Kidney capillary endothelial cell (primary cell): ENCODE measurements at regions not wholly inside any gene's neighbourhood (a gene's known extent, or its start where the extent isn't known, plus 50 kb on each side); places are given as distances from the start of the nearest gene placed in this dataset.

Experiments
- DNase-seq: peaks from one replicate; pipeline ENCODE4 v3.0.0-alpha.2; 2018; ENCODE audit warnings: low spot score

DNA sequence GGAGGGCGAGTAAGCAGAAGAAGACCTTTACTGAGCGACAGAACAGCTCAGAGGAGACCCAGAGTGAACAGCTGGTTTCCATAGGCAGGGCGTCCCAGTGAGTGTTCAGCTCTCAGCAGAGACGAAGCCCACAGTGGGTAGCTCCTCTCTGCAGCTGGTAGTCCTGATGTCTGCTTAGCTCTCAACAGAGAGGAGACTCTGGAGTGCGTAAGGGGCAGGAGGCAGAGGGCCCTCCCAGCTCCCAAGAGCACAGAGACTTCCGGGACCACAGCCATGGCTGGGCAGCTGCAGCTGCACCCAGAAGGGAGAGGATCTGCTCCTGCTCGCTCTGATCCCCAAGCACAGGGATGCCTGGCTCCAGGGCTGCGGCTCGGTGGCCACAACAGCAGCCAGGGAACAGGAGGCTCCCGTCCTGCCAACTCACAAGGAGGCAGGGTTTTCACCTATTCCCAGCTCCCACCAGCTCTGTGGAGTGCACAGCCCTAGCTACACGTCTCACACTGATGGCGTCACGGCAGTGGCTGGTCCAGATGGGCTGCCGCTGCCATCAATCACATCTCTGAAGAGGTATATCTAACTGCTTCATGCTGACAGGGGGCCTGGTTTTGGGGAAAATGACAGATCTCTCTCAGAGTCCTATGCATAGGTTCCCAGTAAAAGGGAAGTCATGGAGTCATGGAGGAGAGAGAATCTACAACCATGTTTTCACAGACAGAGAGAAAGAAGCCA lies 2660.1 kb upstream of the PCDH20 start:
- DNase-seq = no peak

DNA sequence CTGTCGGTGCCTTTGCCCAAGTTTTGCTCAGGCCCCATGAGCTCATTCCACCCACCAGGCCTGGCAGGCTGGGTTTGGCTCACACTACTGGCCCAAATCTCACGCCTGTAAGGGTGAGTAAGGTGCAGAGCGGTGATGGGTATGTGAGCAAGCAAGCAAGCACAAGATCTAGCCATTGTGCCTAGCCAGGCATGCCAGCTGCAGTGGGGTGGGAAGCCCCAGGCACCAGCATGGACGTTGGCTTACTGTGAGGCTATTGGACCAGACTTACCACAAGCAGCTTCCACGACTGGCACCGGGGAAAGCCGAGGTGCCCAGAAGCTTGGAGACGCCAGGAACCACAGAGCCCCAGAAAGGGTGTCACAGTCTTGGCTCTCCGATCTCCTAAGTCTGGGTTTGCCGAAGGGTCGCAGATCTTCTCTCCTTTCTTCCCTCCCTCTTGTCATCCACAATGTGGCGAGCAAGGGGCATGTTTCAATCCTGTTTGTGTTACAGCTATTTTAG lies 2659.4 kb upstream of the PCDH20 start:
- DNase-seq = no peak

DNA sequence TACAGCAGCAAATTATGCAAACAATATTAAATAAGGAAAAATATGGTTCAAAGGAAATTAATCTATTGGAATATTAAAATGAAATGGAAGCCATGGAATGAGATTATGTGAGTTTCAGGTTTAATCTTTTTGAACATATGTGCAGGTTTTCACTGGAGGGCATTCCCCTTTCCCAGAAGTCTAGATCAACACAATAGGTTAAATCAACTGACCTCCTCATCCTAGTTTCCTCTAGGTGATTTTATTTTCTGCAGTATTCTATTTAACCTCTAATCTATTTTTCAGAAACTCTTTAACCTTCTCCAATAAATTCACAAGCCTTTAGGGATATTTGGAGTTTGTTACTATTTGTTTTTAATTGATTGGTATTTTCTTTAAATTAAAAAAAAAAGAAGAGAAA lies 2657.6 kb upstream of the PCDH20 start:
- DNase-seq = no peak

DNA sequence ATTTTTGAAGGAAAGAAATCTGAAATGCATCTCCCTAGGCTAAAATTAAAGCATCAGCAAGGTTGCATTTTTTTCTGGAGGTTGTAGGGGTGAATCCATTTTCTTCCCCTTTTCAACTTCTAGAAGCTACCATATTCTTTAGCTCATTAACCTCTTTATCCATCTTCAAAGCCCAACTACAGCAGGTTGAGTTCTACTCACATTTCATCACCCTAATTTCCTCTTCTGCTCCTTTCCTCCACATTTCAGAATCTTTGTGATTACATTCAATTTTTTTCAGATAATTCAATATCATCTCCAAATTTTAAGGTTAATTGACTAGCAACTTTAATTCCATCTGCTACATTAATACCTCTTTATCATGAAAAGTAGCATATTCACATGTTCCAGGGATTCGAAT lies 2655.7 kb upstream of the PCDH20 start:
- DNase-seq = no peak

DNA sequence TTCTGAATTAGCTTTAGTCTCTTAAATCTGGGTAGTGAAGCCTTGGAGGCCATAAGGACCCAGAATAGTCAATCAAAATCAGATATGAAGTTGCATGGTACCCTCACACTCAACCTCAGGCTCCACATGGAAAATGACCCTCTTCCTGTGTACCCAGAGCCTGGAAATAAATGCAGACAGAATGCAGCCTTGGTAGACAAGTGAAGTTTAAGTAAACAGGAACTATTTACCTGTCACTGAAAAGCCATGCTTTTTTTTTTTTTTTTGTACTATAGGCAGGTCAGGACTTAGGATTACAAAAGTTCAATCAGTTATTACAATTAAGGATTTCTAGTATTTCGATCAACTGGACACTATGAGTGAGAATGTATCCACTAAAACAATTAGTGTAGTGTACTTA lies 2654.2 kb upstream of the PCDH20 start:
- DNase-seq = no peak

DNA sequence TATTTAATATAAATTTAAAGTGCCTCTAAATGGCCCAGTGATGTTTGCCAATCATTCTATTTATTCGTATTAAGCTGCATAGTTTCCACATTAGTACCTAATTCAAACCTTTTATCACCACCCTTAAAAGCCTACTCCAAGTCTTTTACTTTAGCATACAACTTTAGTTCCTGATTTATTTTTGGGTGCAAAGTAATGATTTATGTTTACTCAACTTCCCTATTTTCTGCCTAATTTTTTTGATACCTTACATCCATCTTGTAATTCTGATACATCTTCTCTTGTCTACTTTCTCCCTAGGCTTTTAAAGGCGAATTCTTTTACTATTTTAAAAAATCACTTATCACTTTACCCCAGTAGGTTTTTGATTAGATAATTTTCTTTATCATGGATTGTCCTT lies 2651.1 kb upstream of the PCDH20 start:
- no peak for DNase-seq

DNA sequence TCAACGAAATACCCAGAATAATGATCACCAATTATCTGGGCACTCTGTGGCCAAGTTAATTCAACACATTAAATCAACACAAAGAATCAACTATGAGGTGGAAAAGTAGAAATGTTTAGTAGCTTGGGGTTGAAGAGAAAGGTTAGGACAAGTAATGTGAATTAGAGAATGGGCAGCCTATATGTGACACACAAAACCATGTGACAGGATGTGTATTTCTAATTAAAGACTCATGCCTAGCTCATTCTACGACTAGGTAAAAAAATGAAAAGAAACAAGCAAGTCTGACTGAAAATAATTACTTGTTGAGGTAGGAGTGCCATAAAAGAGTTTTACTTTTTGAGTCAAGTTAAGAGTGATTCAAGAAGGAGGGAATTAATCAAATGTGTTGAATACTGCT lies 2646.0 kb upstream of the PCDH20 start:
- no peak for DNase-seq

DNA sequence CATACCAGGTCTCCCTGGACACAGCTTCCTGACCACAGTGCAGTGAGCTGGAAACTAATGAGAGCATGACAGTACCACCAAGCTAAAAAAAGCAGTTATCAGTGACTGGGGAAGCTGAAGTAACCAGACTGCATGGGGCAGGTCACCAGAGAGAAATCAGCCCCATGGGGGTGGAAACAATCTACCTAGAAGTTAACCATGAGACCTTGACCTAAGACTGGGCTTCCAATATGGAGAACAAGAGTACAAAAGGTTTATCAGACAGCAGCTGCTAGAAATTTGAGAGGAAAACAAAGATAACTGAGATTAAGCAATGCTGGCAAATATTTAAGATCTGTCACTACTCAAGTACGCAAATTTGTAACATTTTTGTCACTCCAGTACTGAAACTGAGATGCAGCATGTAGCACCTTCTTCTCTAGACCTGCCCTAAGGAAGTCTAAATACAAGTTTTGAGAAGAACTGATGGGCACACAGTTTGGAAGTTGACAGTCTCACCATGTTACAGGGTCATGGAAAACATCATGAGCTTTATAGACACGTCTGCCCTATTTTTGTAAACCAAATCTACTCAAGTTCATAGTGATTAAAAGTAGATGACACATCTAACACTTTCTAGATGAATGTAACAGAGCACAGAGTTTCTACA lies 2641.8 kb upstream of the PCDH20 start:
- DNase-seq = no peak

DNA sequence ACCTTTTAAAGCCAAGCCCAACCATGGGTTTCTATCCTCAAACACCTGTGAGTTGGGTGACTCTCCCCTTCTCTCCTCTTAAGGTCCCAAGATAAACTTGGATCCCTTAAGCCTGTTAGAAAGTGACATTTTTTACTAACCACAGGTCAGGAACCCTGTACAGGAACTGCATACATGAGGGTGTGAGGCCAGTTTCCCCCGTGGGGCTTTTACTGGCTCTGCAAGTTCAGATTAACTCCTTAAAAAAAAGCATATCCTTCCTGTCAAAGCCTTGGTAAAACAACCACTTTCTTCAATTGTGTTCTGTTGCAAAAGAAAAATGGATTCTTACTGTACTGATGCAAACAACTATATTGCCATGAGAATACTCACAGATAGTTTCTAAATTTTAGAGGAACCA lies 2638.7 kb upstream of the PCDH20 start:
- no peak for DNase-seq

DNA sequence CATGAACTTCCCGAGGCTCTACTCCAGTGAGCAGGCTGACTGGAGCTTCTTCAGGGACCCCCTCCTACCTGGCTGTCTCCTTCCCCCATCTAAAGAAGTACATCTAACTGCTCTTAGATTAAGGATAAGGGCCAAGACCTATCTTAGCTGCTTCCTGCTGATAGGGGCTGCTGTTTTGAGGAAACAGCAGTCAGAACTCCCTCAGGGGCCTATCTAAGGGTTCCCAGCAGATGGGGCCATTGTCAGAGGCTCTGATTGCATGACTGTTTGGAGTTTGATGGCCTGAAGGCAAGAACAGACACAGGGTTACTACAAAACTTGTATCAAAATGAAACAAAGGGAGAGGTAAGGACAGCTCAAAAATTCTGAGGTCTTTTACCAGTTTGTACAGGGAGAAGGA lies 2636.9 kb upstream of the PCDH20 start:
- no peak for DNase-seq

DNA sequence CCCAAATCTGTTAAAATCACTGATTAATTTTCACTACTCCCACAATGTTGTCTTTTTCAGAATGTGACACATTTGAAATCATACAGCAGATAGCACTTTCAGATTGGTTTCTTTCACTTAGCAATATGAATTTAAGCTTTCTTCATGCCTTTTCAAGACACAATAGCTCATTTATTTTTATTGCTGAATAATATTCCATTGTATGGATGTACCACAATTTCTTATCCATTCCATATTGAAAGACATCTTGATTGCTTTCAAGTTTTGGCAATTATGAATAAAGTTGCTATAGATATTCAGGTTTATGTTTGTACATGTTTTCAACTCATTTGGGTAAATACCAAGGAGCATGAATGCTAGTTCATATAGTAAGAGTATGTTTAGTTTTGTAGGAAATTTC lies 2635.6 kb upstream of the PCDH20 start:
- no peak for DNase-seq

DNA sequence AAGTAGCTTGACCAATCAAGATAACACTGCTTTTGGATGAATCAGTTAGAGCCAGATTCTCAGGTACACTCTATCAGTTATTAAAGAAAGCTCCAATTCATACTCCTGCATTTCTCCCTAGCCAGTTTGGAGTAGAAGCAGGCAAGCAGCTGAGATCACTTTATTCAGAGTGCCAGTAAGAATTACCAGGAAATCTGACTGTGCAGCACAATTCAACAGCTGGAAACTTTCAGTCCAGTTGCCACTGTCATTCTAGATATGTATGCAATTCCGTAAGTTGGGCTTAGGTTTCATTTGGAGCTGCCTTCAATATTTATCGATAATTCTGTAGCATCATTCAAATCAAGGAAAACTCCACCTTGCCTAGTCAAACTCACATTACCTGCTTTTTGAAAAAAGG lies 2625.6 kb upstream of the PCDH20 start:
- DNase-seq = no peak

DNA sequence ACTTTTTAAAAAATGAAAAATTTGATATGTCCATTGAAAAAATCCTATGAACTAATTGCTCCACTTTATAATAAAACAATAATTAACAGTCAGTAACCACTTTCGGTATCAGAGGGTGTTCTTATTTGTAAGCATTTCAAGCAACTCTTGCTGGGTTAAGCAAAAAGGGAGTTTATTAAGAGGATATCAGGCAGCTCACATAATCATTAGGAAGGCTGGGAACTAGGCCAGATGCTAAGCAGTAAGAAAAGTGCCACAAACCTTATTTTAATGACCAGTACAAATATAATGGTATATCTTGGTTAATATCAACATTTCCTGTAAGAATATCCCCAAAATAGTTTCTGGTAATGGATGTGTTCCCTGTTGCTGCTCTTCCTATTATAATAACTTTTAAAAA lies 2618.3 kb upstream of the PCDH20 start:
- no peak for DNase-seq

DNA sequence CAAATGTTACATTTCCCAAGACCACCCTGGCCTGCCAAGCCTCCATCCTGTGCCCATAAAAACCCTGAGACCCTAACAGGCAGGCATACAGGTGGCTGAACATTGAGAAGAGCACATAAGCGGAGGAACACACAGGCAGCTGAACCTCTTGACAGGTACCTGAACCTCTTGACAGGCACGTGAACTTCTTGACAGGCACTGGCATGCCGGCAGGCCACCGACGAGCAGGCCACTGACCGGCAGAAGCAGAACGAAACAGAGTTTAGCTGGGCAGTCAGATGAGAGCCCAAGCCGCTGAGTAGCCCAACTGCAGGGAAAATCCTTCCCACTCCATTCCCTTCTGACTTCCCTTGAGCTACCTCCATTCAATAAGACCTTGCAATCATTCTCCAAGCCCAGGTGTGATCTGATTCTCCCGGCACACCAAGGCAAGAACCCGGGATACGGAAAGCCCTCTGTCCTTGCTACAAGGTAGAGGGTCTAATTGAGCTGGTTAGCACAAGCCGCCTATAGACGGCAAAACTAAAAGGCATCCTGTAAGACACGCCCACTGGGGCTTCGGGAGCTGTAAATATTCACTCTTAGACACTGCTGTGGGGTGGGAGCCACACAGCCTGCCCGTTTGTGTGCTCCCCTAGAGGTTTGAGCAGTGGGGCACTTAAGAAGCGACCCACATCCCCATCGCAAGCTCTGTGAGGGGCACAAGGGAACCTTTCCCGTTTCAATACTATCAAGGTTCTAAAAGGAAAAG lies 2613.9 kb upstream of the PCDH20 start:
- DNase-seq = no peak

DNA sequence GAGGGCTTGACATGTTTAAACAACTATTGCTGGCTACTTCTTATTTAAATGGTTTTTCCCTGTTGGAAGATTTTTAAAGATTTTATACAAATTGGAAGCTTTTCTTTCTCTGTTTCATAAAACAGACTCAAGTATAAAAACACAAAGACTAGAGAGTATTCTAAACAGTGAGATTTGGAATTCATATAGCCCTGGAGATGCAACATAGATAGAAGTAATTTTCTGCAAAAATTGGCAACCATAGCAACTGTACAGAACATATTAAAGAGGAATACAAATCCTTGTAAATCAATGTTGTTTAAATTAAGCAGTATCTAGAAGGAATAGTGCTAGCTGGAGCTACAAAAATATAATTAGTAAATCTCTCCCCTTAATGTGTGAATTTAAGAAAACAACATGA lies 2612.9 kb upstream of the PCDH20 start:
- no peak for DNase-seq

DNA sequence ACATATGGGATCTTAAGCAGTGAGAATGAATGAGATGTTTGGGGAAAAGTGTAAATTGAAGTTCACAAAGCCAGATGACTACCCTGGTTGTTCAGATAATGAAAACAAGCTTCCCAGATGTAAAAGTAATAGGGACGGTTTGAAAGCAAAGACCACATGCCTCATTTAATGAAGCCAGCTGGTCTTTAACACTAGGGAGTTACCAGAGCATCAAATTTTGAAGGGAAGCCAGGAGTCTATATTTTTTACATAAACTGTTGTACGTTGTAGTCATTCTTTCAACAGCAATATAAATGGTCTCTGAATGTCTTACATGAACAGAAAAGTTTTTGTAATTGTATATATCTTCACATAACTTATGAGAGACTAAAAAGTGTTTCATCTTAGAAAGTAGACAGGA lies 2604.5 kb upstream of the PCDH20 start:
- no peak for DNase-seq

DNA sequence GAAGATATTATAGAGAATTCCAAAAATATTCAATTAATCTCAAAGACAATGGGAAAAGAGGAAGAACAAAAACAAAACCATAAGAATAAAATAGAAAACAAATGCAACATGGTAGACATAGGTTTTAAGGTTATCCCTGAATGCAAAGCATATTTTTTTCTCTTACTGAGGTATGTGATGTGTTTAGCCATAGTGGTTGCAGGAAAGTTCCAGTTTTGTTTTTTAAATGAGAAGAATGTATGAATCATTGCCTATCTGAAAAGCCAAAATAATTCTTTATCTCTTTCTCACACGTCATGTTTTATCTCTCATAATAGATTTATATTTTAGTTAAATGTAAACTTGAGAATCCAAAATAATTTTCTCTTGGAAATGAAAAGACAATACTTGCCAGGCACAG lies 2591.7 kb upstream of the PCDH20 start:
- DNase-seq = no peak

DNA sequence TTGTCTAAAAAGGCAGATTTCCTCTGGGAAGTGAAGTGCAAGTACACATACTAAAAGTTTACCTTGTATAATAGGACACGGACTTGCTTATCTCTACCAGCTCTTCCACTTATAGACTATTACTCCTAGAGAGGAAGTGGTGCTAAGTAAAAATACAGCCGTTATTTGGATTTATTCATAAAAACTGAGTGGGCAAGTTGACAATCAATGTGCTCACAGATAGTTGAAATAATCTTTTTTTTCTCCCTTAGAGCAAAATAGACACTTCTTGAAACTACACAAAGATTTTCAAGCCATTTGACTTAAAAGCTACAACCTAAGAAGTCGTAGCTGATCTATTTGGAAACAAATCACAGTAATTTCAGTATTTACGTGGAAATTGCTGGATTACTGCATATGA lies 2584.7 kb upstream of the PCDH20 start:
- no peak for DNase-seq

DNA sequence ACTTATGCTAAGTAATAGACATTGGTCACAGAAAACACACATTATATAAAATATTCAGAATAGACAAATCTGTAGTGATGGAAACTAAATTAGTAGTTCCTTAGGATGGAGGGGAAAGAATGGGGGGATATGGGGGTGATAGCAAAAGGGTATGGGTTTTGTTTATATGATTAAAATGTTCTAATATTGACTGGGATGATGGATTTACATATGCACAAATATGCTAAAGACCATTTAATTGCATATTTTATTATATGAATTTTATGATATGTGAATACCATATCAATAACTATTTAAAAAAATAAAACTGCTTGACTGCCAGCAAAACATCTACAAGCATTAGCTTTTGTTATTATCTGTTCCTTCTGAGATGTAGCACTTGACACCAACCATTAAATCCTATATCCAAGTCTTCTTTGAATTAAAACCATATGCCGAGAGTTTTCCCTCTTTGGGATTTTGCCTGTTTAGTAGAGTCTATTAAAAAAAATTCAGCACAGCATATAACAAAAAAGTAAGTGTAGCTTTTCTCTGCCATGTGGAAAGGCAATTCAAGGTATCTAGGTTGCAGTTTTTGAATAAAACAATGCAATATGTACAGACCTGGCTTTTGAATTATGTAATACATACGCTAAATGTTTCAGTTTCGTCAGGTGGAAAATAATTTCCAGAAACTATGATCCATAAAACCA lies 2584.1 kb upstream of the PCDH20 start:
- DNase-seq = no peak

DNA sequence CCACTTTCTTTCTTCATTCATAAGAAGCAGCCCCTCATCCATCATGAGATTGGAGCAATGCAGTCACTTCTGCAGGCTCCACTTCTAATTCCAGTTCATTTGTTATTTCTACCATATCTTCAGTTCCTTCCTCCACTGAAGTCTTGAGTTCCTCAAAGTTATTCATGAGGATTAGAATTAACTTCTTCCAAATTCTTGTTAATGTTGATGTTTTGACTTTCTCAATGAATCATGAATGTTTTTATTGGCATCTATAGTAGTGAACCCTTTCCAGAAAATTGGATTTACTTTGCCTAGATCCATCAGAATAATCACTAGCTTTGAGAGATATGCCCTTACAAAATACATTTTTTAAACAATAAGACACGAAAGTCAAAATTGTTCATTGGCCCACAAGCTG lies 2567.7 kb upstream of the PCDH20 start:
- DNase-seq = no peak

DNA sequence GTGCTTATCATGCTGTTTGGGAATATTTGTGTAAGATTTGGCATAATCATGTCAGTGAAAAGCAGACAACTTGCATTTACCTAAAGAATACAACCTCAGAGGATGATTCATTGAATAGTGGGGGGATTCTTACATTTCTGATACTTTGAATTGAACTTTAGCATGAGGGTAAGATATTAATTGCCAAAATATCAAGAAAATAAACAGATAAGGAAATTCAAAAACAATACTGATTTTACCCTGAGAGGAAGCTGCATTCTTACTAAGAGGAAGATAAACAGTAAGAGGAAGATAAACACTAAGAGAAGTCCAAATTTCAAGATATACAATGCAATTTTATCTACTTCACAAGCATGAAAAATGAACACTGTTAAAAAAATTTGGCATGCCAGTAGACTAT lies 2564.3 kb upstream of the PCDH20 start:
- DNase-seq = no peak

DNA sequence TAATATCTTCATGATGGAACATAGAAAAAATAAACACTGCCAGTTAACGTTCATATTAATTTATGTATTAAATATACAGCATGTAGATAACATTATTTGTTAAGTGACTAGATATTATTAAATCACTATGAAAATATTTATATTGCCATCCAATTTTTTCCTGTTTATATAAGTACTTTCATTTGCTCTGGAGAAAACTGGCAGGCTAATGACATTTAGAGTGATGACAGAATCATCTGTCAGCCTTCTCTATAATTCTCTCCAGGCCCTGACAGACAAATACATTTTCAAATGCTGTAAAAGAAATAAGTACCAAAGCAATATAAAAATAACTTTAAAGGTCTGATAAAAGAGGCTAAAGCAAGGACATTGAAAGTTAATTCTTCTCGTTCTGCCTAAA lies 2556.7 kb upstream of the PCDH20 start:
- no peak for DNase-seq

DNA sequence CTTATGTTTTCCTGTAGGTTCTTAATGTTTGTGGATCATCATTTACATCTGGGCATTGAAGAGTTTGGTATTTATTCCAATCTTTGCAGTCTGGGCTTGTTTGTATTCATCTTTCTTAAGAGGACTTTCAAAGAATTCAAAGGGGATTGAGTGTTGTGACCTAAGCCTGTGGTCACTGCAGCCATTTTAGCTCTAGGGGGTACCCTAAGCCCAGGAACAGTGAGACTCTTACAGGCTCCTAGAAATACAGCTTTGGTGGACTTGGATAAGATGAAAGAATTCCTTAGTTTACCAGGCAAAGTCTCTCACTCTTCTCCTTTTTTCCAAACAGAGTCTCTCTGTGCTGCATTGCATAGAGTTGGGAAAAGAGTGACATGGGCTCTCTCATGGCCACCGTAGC lies 2539.0 kb upstream of the PCDH20 start:
- no peak for DNase-seq
